HepG2 (cell line): ENCODE measurements at regions not wholly inside any gene's neighbourhood (a gene's known extent, or its start where the extent isn't known, plus 50 kb on each side); places are given as distances from the start of the nearest gene placed in this dataset.
A peak's percentile ranks its signal among the peaks of the same experiment; 100 is the strongest.

Experiments used
- ATAC-seq: fragments of 200-7000 bp; cut with Tn5 transposase; 3 replicates; pipeline ENCODE4 v1.9.1; 2020; ENCODE audit warnings: mild to moderate bottlenecking, moderate library complexity
- BruUV-seq: library from RNA; stranded (reverse); fragments of 400-500 nt; replicated peaks from 2 replicates; lab custom pipeline; 2021; lab: Mats Ljungman, UMichigan
- CTCF ChIA-PET: fragments of 300-600 bp; formaldehyde crosslinking; extraction: SDS; loops from one replicate; lab custom pipeline; 2021; ENCODE audit warnings: low total read pairs, inconsistent platforms, low intra/inter-chr PET ratio; lab: Yijun Ruan, JAX
- POLR2A ChIA-PET: fragments of 350-600 bp; sonication (Branson Sonifier 250); formaldehyde crosslinking; loops from one replicate; lab custom pipeline; 2020; ENCODE audit warnings: antibody characterized with exemption, inconsistent platforms; lab: Yijun Ruan, JAX
- DNase-seq: peaks from one replicate; pipeline ENCODE4 v3.0.0-alpha.2; 2015; ENCODE audit warnings: low spot score
- FAIRE-seq: peaks from 3 replicates; lab custom pipeline; 2011; peaks lifted over from hg19 to GRCh38; lab: Jason Lieb, UNC
- H2AFZ ChIP-seq: one replicate; pipeline ENCODE4 v1.6.1; 2011; ENCODE audit warnings: low read length, inconsistent platforms
- H3K27ac ChIP-seq: fragments of 300-600 bp; 3 replicates; pipeline ENCODE4 v1.8.0; 2011; ENCODE audit warnings: mixed run types, mild to moderate bottlenecking, mixed read lengths, low read length, inconsistent platforms; ENCODE audit not compliant: insufficient read depth; ENCODE audit errors: extremely low read length
- H3K27me3 ChIP-seq, 2 experiments: fragments of 200-600 bp in 1 of 2; 2 replicates in 1 of 2; 3 replicates in 1 of 2; pipeline versions ENCODE4 v1.6.0 to v1.8.0; 2011; ENCODE audit warnings: low read length in 2 of 2, mild to moderate bottlenecking in 2 of 2, moderate library complexity in 2 of 2, inconsistent platforms in 1 of 2; ENCODE audit not compliant: insufficient read depth in 2 of 2, control insufficient read depth in 1 of 2
- H3K36me3 ChIP-seq, 2 experiments: fragments of 200-600 bp in 1 of 2; replicated peaks in 1 of 2; 2 replicates in 1 of 2; 3 replicates in 1 of 2; pipeline versions ENCODE4 v1.5.1 to v1.8.0; 2011; ENCODE audit warnings: low read length in 2 of 2, inconsistent platforms in 1 of 2; ENCODE audit not compliant: insufficient read depth in 2 of 2, control insufficient read depth in 1 of 2
- H3K4me1 ChIP-seq: 2 replicates; pipeline ENCODE4 v1.5.1; 2012; ENCODE audit warnings: low read length, inconsistent platforms; ENCODE audit not compliant: insufficient read depth
- H3K4me2 ChIP-seq: 2 replicates; pipeline ENCODE4 v1.6.0; 2011; ENCODE audit warnings: low read depth, low read length, inconsistent platforms
- H3K4me3 ChIP-seq, 3 experiments: fragments of 200-600 bp in 1 of 3; sonication (generic), shearing (Covaris generic) in 1 of 3; replicated peaks in 1 of 3; 2 replicates each; pipeline ENCODE4 v1.5.1; 2011 to 2016; ENCODE audit warnings: low read length in 3 of 3, inconsistent platforms in 2 of 3, low read depth in 2 of 3, mild to moderate bottlenecking in 2 of 3, control low read depth in 1 of 3, mixed read lengths in 1 of 3; ENCODE audit not compliant: insufficient read depth in 1 of 3
- H3K79me2 ChIP-seq: one replicate; pipeline ENCODE4 v1.6.1; 2011; ENCODE audit warnings: low read length, inconsistent platforms; ENCODE audit not compliant: insufficient read depth
- H3K9ac ChIP-seq: 2 replicates; pipeline ENCODE4 v1.6.0; 2011; ENCODE audit warnings: mild to moderate bottlenecking, low read depth, low read length, inconsistent platforms; ENCODE audit not compliant: insufficient read depth
- H3K9me3 ChIP-seq: 2 replicates; pipeline ENCODE4 v1.5.1; 2012; ENCODE audit warnings: mild to moderate bottlenecking, low read length
- H4K20me1 ChIP-seq: 2 replicates; pipeline ENCODE4 v1.6.0; 2011; ENCODE audit warnings: inconsistent platforms, mild to moderate bottlenecking, low read length, moderate library complexity; ENCODE audit not compliant: insufficient read depth
- BCL6 ChIP-seq: IDR thresholded peaks from 2 replicates; pipeline ENCODE4 v1.6.1; 2016; ENCODE audit warnings: missing genetic modification reagents, missing compliant biosample characterization
- DMAP1 ChIP-seq: IDR thresholded peaks from 2 replicates; pipeline ENCODE4 v1.6.1; 2016
- MIER2 ChIP-seq: IDR thresholded peaks from 2 replicates; pipeline ENCODE4 v1.6.1; 2016; ENCODE audit warnings: missing biosample characterization, missing genetic modification reagents
- PHF5A ChIP-seq: IDR thresholded peaks from one replicate; pipeline ENCODE4 v1.6.1; 2018; ENCODE audit warnings: low read depth, missing genetic modification reagents; ENCODE audit not compliant: unreplicated experiment
- RFX1 ChIP-seq: fragments of 450-650 bp; IDR thresholded peaks from 2 replicates; pipeline ENCODE4 v1.6.1; 2017
- ZNF30 ChIP-seq: sonication (generic); formaldehyde crosslinking; IDR thresholded peaks from 2 replicates; pipeline ENCODE4 v1.5.0; 2020; ENCODE audit warnings: mild to moderate bottlenecking, missing genetic modification reagents
- ZNF564 ChIP-seq: sonication (generic); formaldehyde crosslinking; IDR thresholded peaks from 2 replicates; pipeline ENCODE4 v1.8.1; 2023; ENCODE audit warnings: mild to moderate bottlenecking, missing genetic modification reagents
- ZNF652 ChIP-seq: IDR thresholded peaks from 2 replicates; pipeline ENCODE4 v1.6.1; 2016; ENCODE audit warnings: low read depth, borderline replicate concordance
- WGBS: methylation state at CpG from one replicate; pipeline ENCODE4 v1.1.6; 2017; ENCODE audit warnings: low lambda C conversion rate; 5-methylcytosine and 5-hydroxymethylcytosine counted together
- in situ Hi-C: cut with HindIII; loops from 2 replicates; pipeline ENCODE4 v1.10.0; 2017; ENCODE audit warnings: low pct_unique_long_range_greater_than_20kb; ENCODE audit not compliant: extremely low pct_ligation_motif_present
- intact Hi-C: fragments of 100-400 bp; cut with micrococcal nuclease; formaldehyde crosslinking; loops from one replicate; pipeline ENCODE4 v1.10.0; 2022; ENCODE audit not compliant: unreplicated experiment
- TF ChIP-seq, protein P1 (sequence below): sonication (generic); formaldehyde crosslinking; IDR thresholded peaks from 2 replicates; pipeline ENCODE4 v1.9.0; 2021; ENCODE audit warnings: missing genetic modification reagents, borderline replicate concordance
- TF ChIP-seq, protein P2 (sequence below): sonication (generic); formaldehyde crosslinking; IDR thresholded peaks from 2 replicates; pipeline ENCODE4 v1.8.0; 2022; ENCODE audit warnings: mild to moderate bottlenecking, missing genetic modification reagents, borderline replicate concordance
- TF ChIP-seq, protein P3 (sequence below), 2 experiments: IDR thresholded peaks; 2 replicates each; pipeline ENCODE4 v1.6.1; 2011 to 2012; ENCODE audit warnings: low read length in 2 of 2, borderline replicate concordance in 1 of 2, low read depth in 1 of 2, mild to moderate bottlenecking in 1 of 2, moderate library complexity in 1 of 2

DNA sequence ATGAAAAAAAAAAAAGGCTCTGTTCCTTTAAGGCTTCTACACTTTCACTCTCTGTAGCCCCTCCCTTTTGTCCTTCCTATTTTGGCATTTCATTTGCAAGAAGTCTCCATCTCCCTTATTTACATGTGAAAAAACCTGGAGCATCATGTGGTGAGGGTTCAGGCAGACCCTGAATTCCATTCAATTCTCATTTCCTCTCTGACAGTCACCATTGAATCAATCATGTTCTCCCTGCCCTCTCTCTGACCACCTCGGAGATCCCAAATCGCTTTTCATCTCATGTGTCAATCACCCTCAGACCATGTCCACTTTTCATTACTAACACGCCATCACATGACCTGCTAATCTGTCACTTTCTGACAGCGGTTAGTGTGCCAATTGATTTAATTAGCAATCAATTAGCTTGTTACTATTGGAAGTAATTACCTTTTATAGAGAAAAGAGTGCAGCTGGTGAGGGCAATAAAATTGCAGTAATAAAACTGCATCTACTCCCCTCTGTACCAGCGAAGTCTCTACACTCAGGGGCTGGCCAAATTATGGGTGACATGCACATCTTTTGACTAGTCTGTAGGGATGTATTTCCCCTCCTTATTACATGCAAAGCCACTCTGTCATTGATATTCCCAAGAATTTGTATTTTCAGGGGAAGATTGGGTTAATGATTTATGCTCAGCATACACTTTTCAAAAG, 317.4 kb downstream of the EN1 start:
- TF ChIP-seq BCL6 (CRISPR knock-in tag) (no peak), ZNF564 (CRISPR knock-in tag) (no peak), DMAP1 (CRISPR knock-in tag) (no peak), RFX1 (no peak)
- TF ChIP-seq, protein P1, sequence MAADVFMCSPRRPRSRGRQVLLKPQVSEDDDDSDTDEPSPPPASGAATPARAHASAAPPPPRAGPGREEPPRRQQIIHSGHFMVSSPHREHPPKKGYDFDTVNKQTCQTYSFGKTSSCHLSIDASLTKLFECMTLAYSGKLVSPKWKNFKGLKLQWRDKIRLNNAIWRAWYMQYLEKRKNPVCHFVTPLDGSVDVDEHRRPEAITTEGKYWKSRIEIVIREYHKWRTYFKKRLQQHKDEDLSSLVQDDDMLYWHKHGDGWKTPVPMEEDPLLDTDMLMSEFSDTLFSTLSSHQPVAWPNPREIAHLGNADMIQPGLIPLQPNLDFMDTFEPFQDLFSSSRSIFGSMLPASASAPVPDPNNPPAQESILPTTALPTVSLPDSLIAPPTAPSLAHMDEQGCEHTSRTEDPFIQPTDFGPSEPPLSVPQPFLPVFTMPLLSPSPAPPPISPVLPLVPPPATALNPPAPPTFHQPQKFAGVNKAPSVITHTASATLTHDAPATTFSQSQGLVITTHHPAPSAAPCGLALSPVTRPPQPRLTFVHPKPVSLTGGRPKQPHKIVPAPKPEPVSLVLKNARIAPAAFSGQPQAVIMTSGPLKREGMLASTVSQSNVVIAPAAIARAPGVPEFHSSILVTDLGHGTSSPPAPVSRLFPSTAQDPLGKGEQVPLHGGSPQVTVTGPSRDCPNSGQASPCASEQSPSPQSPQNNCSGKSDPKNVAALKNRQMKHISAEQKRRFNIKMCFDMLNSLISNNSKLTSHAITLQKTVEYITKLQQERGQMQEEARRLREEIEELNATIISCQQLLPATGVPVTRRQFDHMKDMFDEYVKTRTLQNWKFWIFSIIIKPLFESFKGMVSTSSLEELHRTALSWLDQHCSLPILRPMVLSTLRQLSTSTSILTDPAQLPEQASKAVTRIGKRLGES (CRISPR knock-in tag), result no peak
- TF ChIP-seq, all 625 proteins: peak for 0
- no peaks in the 10 kb centered on the region for H3K27me3 ChIP-seq
- in situ Hi-C loops (no loop called here), intact Hi-C loops (no loop called here)
- H3K9me3 ChIP-seq, result no peaks in the 10 kb centered on the region
- FAIRE-seq (no peak), DNase-seq (no peak), ATAC-seq (no peak)
- ChIA-PET CTCF (no interaction called here), POLR2A (no interaction called here)
- H4K20me1 ChIP-seq, result no peaks in the 10 kb centered on the region
- no peak overlapping the region for H2AFZ ChIP-seq
- no peak overlapping the region for H3K27ac ChIP-seq
- H3K36me3 ChIP-seq, result no peaks in the 10 kb centered on the region
- no peak overlapping the region for H3K9ac ChIP-seq
- 12% methylated on average over 5 of the region's 5 CpGs for WGBS
- H3K4me2 ChIP-seq, result no peak overlapping the region
- H3K4me3 ChIP-seq, result no peak overlapping the region
- H3K79me2 ChIP-seq, result no peaks in the 10 kb centered on the region
- no peaks in the 10 kb centered on the region for H3K4me1 ChIP-seq
- no TSS peak for BruUV-seq

DNA sequence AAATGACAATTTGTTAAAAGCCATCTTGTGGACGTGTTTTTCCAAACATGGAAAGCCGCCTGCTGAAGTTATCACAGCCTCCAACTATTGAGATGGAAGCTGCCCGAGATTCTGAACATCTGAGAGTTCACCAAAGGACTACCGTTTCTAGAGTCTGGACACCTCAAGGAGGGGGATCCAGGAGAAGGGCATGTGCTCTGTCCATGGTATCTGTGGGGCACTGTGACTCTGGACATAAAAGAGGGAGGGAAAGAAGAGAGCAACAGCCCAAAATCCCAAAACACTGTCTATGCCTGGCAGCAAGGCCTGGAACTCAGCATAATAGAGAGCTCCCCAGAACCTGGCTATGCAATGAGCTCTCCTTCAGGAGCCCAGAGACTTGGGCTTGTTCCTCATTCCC, 319.9 kb downstream of the EN1 start:
- Histone ChIP-seq H3K4me1 (no peaks in the 10 kb centered on the region), H3K4me3 (no peak overlapping the region), H3K9me3 (peaks cover 2% of the 10 kb centered on the region; the same call in 1 of the 2 replicates), H3K4me2 (no peak overlapping the region), H3K27ac (no peak overlapping the region), H4K20me1 (no peaks in the 10 kb centered on the region), H2AFZ (no peak overlapping the region), H3K9ac (no peak overlapping the region), H3K27me3 (no peaks in the 10 kb centered on the region), H3K36me3 (no peaks in the 10 kb centered on the region), H3K79me2 (no peaks in the 10 kb centered on the region)
- no peak for DNase-seq
- intact Hi-C loops, result no loop called here
- ATAC-seq, result no peak
- BruUV-seq, result no TSS peak
- in situ Hi-C loops, result no loop called here
- ChIA-PET POLR2A (no interaction called here), CTCF (no interaction called here)
- WGBS, result 7% methylated on average over 4 of the region's 4 CpGs
- FAIRE-seq, result no peak
- no peak for TF ChIP-seq ZNF30 (CRISPR knock-in tag)
- TF ChIP-seq MIER2 (CRISPR knock-in tag), result peak; percentile 58; the same call in 1 of the 2 replicates
- no peak for TF ChIP-seq PHF5A (CRISPR knock-in tag)
- no peak for TF ChIP-seq ZNF652 (CRISPR knock-in tag)
- TF ChIP-seq, protein P2, sequence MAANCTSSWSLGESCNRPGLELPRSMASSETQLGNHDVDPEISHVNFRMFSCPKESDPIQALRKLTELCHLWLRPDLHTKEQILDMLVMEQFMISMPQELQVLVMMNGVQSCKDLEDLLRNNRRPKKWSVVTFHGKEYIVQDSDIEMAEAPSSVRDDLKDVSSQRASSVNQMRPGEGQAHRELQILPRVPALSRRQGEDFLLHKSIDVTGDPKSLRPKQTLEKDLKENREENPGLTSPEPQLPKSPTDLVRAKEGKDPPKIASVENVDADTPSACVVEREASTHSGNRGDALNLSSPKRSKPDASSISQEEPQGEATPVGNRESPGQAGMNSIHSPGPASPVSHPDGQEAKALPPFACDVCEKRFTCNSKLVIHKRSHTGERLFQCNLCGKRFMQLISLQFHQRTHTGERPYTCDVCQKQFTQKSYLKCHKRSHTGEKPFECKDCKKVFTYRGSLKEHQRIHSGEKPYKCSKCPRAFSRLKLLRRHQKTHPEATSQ, result no peak
- TF ChIP-seq, protein P3, sequence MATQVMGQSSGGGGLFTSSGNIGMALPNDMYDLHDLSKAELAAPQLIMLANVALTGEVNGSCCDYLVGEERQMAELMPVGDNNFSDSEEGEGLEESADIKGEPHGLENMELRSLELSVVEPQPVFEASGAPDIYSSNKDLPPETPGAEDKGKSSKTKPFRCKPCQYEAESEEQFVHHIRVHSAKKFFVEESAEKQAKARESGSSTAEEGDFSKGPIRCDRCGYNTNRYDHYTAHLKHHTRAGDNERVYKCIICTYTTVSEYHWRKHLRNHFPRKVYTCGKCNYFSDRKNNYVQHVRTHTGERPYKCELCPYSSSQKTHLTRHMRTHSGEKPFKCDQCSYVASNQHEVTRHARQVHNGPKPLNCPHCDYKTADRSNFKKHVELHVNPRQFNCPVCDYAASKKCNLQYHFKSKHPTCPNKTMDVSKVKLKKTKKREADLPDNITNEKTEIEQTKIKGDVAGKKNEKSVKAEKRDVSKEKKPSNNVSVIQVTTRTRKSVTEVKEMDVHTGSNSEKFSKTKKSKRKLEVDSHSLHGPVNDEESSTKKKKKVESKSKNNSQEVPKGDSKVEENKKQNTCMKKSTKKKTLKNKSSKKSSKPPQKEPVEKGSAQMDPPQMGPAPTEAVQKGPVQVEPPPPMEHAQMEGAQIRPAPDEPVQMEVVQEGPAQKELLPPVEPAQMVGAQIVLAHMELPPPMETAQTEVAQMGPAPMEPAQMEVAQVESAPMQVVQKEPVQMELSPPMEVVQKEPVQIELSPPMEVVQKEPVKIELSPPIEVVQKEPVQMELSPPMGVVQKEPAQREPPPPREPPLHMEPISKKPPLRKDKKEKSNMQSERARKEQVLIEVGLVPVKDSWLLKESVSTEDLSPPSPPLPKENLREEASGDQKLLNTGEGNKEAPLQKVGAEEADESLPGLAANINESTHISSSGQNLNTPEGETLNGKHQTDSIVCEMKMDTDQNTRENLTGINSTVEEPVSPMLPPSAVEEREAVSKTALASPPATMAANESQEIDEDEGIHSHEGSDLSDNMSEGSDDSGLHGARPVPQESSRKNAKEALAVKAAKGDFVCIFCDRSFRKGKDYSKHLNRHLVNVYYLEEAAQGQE (IDR thresholded peaks at IDR 0.05; ENCODE audit: borderline replicate concordance in 1 of 2, low read depth in 1 of 2, low read length in 2 of 2), result peak; percentile 30 to 86
